Lung microvascular endothelial cell (primary cell): ENCODE measurements at regions not wholly inside any gene's neighbourhood (a gene's known extent, or its start where the extent isn't known, plus 50 kb on each side); places are given as distances from the start of the nearest gene placed in this dataset.
"Not testable (repeated sequence)": the region's sequence is repeated elsewhere in the genome, so short reads cannot be mapped to it uniquely, and the experiment has no call there.

ENCODE experiments used
- DNase-seq, 2 donors: peaks; one replicate each; pipeline versions ENCODE4 v3.0.0 to v3.0.0-alpha.2; 2010; ENCODE audit warnings: low read depth in 2 of 2

- no peak for DNase-seq
These were observed 162.8 kb downstream of the SMAD6 start for GRCh38 chr15:66864871-66865281.

GRCh38 chr15:66865622-66866611 lies 163.9 kb downstream of the SMAD6 start:
- no peak for DNase-seq

DNA sequence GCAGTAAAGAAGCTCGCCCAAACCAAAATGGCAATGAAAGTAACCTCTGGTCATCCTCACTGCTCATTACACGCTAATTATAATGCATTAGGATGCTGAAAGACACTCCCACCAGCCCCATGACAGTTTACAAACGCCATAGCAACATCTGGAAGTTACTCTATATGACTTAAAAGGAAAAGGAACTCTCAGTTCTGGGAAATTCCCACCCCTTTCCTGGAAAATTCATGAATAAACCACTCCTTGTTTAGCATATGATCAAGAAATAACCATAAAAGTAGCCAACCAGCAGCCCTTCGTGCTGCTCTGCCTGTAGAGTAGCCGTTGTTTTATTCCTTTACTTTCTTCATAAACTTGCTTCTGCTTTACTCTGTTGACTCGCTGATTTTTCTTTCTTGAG lies 164.6 kb downstream of the SMAD6 start:
- DNase-seq, result no peak

DNA sequence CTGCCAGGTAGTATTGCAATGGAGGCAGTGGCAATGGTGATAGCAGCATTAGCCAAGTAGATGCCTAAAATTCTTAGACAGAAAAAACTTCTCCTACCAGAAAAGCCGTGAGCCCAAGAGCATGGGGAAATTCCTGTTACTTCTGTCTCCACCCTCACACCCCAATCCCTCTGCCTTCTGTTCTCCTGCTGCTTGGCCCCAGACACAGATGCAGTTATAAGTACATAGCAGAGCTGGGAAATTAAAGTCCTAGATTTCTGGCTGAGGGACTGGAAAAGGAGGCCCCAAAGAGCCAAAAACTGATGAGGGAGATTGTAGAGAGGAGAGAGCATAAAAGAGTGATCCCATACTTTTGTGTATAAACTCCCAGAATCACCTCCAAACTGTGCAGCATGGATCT lies 166.9 kb downstream of the SMAD6 start:
- DNase-seq, result no peak

DNA sequence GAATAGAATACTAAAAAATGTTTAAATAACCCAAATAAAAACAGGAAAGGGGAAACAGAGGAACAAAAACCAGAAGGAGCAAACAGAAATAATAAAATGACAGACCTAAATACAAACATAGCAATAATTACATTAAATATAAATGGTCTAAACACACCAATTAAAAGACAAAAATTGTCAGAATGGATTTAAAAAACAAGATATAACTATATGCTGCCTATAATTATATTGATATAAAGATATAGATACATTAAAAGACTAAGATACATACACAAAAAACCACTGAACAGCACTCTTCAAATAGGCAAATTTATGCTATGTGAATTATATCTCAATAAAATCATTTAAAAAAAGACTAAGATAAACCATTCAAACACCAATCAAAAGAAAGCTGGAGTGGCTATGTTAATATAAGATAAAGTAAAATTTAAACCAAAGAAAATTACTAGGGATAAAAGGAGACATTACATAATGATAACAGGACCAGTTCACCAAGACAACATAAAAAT lies 168.9 kb downstream of the SMAD6 start:
- DNase-seq, result no peak

GRCh38 chr15:66872405-66872804 lies 170.4 kb downstream of the SMAD6 start:
- no peak for DNase-seq

GRCh38 chr15:66873331-66873730 lies 171.3 kb downstream of the SMAD6 start:
- not testable (repeated sequence) for DNase-seq

DNA sequence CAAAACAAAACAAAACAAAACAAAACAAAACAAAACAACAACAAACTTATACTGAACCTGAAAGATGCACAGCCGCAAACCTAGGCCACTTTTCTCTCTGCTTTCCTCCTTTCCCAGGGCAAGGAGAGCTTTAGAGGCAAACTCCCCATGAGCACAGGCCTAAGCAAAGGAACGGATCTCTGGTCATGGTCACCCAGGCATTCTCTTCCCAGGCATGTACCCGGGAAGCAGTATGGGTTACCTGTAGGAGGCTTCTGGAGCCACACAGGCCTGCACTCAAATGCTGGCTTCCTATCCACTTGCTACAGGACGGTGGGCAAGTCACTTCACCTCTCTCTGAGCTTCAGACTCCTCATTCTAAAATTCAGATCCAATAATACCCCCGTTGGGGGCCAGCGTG lies 171.8 kb downstream of the SMAD6 start:
- no peak for DNase-seq

DNA sequence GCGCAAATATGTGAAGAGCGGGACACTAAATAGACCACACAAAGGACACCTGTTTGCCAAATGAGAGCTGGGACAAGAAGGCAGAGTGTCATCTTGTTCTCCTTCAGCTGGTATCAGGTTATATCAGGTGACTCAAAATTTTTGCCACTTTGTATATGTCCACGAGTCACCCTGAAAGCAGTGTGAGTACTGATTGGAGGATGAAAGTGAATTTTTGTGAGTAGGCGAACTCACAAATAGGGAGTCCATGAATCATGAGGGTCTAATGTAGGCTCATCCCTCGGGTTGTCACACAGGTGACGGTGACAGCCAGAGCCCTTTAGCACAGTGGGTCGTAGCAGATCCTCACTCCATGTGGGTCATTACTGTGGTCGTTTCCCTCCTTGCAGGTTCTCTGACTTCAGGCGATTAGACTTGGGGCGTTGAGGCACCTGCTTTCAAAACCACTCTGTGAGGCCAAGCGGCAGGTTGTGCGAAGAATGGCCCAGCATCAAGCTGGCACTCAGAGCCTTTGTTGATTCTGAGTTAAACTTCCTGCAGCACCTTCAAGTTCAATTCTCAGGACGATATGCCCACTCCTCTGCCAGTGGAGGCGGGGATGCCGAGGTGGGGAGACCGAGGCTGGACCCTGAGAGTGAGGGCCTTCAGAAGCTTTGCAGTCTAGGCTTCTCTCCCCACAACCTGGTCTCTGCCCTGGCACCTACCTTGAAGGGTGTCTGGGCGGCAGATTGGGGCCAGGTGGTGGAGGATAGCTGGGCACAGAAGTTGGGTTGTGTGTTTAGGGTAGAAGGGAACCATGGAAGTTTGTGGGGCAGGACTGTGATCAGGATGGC lies 173.8 kb downstream of the SMAD6 start:
- DNase-seq, result no peak

GRCh38 chr15:66876421-66876730 lies 174.3 kb downstream of the SMAD6 start:
- DNase-seq, result no peak

GRCh38 chr15:66876731-66877476 lies 174.9 kb downstream of the SMAD6 start:
- DNase-seq, result no peak

DNA sequence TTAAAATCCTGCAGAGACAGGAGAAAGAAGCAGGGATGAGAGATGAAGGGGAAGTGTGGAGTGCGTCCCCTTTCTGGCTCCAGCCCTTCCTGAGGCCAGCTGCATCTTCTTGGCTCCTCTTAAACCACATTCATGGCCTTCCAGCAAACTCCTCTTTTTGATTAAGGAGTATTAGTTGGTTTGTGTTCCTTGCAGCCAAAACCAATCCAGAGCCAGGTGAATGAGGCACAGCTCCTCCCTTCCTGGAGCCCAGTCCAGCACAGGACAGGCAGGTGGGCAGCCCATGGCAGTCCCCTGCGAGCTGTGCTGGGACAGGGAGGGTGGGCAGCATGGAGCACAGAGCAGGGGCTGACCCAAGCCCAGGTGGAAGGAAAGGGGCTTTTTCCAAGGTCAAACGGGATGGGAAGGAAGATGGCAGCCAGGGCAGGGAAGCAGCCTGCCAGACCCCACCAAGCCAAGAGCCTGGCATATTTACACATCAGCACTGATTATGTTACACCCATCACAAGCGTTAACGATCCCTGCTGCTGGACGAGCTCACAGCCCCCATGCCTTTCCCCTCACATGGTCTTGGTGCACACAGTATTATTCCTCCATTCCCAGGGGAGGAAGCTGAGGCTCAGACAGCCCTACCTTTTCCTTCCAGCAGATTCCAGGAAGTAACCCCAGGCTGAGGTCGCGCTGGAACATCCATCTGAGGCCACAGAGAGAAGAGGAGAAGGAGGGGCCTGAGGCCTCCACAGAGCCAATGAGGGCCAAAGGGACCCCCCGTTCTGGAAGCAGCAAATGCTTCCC lies 175.6 kb downstream of the SMAD6 start:
- no peak for DNase-seq

GRCh38 chr15:66878761-66879160 lies 176.7 kb downstream of the SMAD6 start:
- no peak for DNase-seq

DNA sequence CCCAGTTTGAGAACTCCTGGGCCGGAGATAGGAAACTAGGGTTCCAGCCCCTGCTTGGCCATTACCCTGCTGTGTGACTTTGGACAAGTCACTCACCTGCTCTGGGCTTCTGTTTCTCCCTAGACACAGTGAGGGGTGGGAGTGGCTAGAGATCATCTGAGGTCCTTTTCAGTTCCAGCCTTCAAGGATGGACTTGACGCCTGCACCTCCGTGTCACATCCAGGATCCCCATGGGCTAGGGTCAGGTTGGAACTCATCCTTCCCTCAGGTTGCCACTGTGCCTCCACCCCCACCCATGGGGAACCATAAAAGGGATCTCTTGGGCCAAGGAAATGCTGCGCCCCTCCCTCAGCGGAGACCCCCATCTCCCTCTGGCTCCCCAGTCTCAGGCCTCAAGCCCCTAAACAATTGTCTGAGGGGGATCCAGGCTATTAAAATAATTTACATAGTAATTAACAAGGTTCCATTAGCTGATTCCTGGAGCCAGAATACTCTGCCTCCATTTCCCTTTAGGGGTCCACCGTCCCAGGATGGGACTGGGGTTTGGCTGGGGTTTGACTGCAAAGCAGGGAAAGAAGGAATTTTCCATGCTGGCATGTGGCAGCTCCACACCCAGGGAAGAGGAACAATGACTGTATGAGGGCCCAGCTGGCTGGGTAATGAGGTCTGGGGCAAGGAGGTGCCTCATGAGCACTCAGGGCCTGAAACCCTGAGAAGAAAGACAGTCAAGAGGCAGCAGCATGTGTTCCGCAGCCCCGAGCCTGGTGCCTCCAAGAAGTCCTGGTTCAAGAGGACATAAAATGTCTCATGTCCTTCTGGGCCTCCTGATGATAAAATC lies 177.7 kb downstream of the SMAD6 start:
- no peak for DNase-seq

DNA sequence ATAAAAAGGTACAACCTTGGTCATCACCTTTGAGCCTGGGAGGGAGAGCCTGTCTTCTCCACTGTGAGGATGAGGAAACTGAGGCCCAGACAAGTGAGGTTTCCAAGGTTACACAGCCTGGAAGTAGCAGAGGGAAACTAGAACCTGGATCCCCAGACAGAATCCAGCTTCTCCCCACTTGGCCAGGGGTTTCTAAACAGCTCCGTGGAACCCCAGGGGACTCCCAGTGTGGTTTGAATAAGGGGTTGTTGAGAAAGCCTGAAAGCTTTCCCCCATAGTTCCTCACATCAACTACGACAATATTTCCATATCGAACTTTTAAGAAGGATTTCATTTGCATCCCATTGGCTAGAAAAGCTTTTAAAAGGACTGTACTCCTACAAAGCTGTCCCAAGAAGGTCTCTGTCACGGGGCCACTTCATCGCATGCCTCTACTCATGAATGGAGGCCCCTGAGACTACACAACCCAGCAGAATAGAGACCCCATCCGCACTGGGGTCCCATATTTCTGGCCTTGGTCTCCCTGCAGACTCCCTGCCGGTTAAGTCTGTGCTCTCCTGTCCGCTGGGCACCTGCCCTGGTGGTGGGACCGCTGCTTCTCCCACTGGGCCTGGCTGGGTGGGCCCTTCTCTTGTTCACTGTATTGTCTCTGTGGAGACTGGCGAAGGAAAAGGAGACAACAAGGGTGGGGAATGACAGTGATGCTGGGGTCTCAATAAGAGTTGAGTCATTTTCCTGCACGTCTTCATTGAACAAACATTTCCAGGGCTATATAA lies 178.5 kb downstream of the SMAD6 start:
- no peak for DNase-seq

- DNase-seq, result no peak
These were observed 179.3 kb downstream of the SMAD6 start for GRCh38 chr15:66881173-66881905.

DNA sequence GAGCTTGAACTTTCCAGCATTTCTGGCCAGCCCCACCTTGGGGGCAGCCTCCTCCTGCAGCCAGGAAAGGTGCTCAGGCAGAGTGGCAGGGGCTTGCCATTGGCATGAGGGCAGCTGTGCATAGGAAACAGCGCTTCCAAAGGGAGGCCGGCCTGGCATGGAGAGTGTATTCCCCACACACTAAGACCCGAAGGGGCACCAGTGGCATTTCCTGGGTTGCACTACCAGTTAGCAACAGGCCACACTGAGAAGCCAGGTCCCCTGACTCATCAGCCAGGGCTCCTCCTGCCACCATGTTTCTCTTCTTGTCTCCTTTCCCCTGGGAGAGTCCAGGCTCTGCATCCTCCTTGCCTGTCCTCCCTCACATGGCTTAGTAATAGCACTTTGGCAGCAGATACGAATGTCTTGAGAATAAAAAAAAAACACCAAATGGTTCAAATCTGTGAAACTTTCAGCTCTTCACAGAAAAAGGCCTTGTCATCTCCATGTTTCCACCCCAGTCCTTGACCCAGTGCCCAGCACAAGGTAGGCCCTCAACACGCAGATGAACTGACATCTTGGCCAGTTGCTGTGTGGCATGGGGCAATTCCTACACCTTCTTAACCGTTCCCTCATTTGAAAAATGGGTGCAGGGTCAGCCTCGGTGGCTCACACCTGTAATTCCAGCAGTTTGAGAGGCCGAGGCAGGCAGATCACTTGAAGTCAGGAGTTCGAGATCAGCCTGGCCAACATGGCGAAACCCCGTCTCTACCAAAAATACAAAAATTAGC lies 180.4 kb downstream of the SMAD6 start:
- DNase-seq, result peak in 1 of 2 donors; percentile 40
